ENCODE measurements at regions not wholly inside any gene's neighbourhood (a gene's known extent, or its start where the extent isn't known, plus 50 kb on each side); places are given as distances from the start of the nearest gene placed in this dataset.

GRCh38 chr4:100970414-100970813, 376.9 kb downstream of the PPP3CA start:
- TF ChIP-seq EZH2 (IDR thresholded peaks at IDR 0.05; ENCODE audit: borderline replicate concordance, low read depth, low read length, severe bottlenecking) (no peak), FOS (IDR thresholded peaks at IDR 0.05; ENCODE audit: borderline replicate concordance, insufficient read depth, low read length) (no peak), POLR2AphosphoS5 (IDR thresholded peaks at IDR 0.05; ENCODE audit: insufficient read depth, low read depth, low read length) (no peak), POLR2A (IDR thresholded peaks at IDR 0.05; ENCODE audit: low read depth, low read length) (no peak), MYC (IDR thresholded peaks at IDR 0.05; ENCODE audit: low read depth, low read length) (no peak), GATA2 (IDR thresholded peaks at IDR 0.05; ENCODE audit: insufficient read depth, insufficient read length, low read depth, low read length) (no peak), MAX (IDR thresholded peaks at IDR 0.05; ENCODE audit: insufficient read depth, insufficient read length) (no peak), JUN (IDR thresholded peaks at IDR 0.05; ENCODE audit: borderline replicate concordance, insufficient read depth, insufficient read length, low read depth) (no peak)
- TF ChIP-seq, protein P1, sequence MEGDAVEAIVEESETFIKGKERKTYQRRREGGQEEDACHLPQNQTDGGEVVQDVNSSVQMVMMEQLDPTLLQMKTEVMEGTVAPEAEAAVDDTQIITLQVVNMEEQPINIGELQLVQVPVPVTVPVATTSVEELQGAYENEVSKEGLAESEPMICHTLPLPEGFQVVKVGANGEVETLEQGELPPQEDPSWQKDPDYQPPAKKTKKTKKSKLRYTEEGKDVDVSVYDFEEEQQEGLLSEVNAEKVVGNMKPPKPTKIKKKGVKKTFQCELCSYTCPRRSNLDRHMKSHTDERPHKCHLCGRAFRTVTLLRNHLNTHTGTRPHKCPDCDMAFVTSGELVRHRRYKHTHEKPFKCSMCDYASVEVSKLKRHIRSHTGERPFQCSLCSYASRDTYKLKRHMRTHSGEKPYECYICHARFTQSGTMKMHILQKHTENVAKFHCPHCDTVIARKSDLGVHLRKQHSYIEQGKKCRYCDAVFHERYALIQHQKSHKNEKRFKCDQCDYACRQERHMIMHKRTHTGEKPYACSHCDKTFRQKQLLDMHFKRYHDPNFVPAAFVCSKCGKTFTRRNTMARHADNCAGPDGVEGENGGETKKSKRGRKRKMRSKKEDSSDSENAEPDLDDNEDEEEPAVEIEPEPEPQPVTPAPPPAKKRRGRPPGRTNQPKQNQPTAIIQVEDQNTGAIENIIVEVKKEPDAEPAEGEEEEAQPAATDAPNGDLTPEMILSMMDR (IDR thresholded peaks at IDR 0.05; ENCODE audit: extremely low read depth in 1 of 2, insufficient read depth in 1 of 2, low read depth in 1 of 2, low read length in 2 of 2) = no peak
- dilution Hi-C loops (cut with MboI; ENCODE audit: extremely low pct_ligation_motif_present, low sequenced_read_pairs) (no loop called here), intact Hi-C loops (cut with micrococcal nuclease) (no loop called here)
- Histone ChIP-seq H3K4me3 (replicated peaks in 1 of 3; ENCODE audit: insufficient read depth in 1 of 3, low read depth in 1 of 3, low read length in 3 of 3) (no peak overlapping the region), H2AFZ (ENCODE audit: low read depth, low read length) (no peak overlapping the region), H3K27ac (ENCODE audit: insufficient read depth, low read depth, low read length) (no peak overlapping the region), H4K20me1 (replicated peaks; ENCODE audit: control insufficient read depth, extremely low read depth, insufficient read depth, low read length) (no peaks in the 10 kb centered on the region), H3K4me2 (ENCODE audit: insufficient read depth, low read length) (no peak overlapping the region), H3K9me3 (replicated peaks; ENCODE audit: control insufficient read depth, insufficient read depth, low read length) (no peaks in the 10 kb centered on the region), H3K27me3 (ENCODE audit: control insufficient read depth in 2 of 2, insufficient read depth in 2 of 2, low read length in 2 of 2) (no peaks in the 10 kb centered on the region), H3K9ac (replicated peaks; ENCODE audit: extremely low read depth, insufficient read depth, low read length) (no peak overlapping the region), H3K79me2 (ENCODE audit: control insufficient read depth, insufficient read depth, low read length) (no peaks in the 10 kb centered on the region), H3K36me3 (ENCODE audit: control insufficient read depth in 2 of 2, extremely low read depth in 1 of 2, insufficient read depth in 2 of 2, low read length in 2 of 2) (no peaks in the 10 kb centered on the region), H3K4me1 (ENCODE audit: control insufficient read depth, extremely low read depth, insufficient read depth, low read length) (no peaks in the 10 kb centered on the region), H3K9me1 (replicated peaks; ENCODE audit: control insufficient read depth, extremely low read depth, insufficient read depth, low read length) (no peaks in the 10 kb centered on the region)
- FAIRE-seq = no peak
- ChIA-PET POLR2A (no interaction called here), CTCF (no interaction called here)
- BruUV-seq (replicated peaks) = no TSS peak
- DNase-seq (ENCODE audit: low read depth, low spot score) = no peak

All from endothelial cell of umbilical vein (primary cell).